Skeletal muscle tissue (tissue), 3 donors: ENCODE measurements at regions not wholly inside any gene's neighbourhood (a gene's known extent, or its start where the extent isn't known, plus 50 kb on each side); places are given as distances from the start of the nearest gene placed in this dataset.

ENCODE experiments used
- H3K27ac ChIP-seq: one replicate; pipeline ENCODE4 v1.7.0; 2013; ENCODE audit warnings: mild to moderate bottlenecking, low read depth, low read length, inconsistent platforms
- H3K27me3 ChIP-seq, 3 donors: one replicate each; pipeline ENCODE4 v1.7.0; 2013; ENCODE audit warnings: low read length in 3 of 3; ENCODE audit not compliant: control insufficient read depth in 3 of 3, insufficient read depth in 3 of 3
- H3K36me3 ChIP-seq, 3 donors: one replicate each; pipeline ENCODE4 v1.7.0; 2013; ENCODE audit warnings: low read length in 3 of 3; ENCODE audit not compliant: control insufficient read depth in 3 of 3, insufficient read depth in 3 of 3
- H3K4me1 ChIP-seq, 3 donors: one replicate each; pipeline ENCODE4 v1.7.0; 2013; ENCODE audit warnings: low read length in 3 of 3, mild to moderate bottlenecking in 3 of 3; ENCODE audit not compliant: control insufficient read depth in 3 of 3, insufficient read depth in 3 of 3
- H3K4me3 ChIP-seq, 3 donors: one replicate each; pipeline ENCODE4 v1.7.0; 2013; ENCODE audit warnings: low read length in 3 of 3
- H3K9ac ChIP-seq, 3 donors: one replicate each; pipeline ENCODE4 v1.7.0; 2013; ENCODE audit warnings: low read length in 3 of 3, mild to moderate bottlenecking in 3 of 3, moderate library complexity in 2 of 3, low read depth in 1 of 3
- H3K9me3 ChIP-seq, 3 donors: one replicate each; pipeline ENCODE4 v1.7.0; 2013; ENCODE audit warnings: low read length in 3 of 3; ENCODE audit not compliant: control insufficient read depth in 3 of 3
- donor health status: Osteomylitis.

DNA sequence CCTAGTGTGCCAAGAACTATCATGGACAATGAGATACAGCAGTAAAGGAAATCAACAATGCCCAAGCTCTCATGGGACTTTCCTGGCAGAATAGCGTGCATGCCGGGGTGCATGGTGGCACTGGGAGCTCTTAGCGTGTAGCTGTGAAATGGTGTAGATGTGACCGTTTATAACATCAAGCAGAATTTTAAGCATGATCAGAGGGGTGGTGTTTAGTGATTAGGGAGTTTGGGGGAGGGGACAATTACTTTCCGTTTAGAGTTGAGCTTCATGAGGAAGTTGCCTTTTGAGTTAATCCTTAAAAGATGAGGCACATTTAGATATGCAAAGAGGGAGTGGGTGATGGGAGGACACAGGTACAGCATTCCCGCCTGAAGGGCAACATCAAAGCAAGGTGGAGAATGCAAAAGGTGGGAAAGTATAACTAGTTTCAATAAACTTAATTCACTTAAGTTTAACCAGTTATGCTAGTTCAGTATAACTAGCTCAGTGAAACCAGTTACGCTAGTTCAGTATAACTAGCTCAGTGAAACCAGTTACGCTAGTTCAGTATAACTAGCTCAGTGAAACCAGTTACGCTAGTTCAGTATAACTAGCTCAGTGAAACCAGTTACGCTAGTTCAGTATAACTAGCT, 661.6 kb downstream of the QKI start:
- Histone ChIP-seq H3K36me3 (no peaks in the 10 kb centered on the region), H3K9me3 (peaks cover 0 to 3% (median 0%) of the 10 kb centered on the region in 3 donors), H3K4me1 (peaks cover 0 to 3% (median 2%) of the 10 kb centered on the region in 3 donors), H3K4me3 (no peak overlapping the region), H3K27me3 (no peaks in the 10 kb centered on the region), H3K9ac (no peak overlapping the region), H3K27ac (no peak overlapping the region)

DNA sequence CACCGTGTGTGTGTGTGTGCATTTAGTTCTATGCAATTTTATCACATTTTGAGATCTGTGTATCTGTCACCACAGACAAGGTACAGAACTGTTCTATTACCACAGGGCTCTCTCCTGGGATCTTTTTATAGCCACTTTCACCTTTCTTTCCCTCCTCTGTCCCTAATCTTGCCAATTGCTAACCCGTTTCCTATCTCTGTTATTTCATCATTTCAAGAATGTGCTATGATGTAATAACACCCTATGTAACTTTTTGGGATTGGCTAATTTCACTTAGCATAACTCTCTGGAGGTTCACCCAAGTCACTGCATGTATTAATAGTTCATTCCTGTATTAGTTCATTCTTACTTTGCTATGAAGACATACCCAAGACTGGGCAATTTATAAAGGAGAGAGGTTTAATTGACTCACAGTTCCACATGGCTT, 657.7 kb downstream of the QKI start:
- H3K9ac ChIP-seq = no peak overlapping the region
- no peak overlapping the region for H3K27ac ChIP-seq
- peaks cover 0 to 3% (median 0%) of the 10 kb centered on the region in 3 donors for H3K9me3 ChIP-seq
- H3K36me3 ChIP-seq = no peaks in the 10 kb centered on the region
- no peaks in the 10 kb centered on the region for H3K27me3 ChIP-seq
- H3K4me1 ChIP-seq = peaks cover 0 to 3% (median 0%) of the 10 kb centered on the region in 3 donors
- H3K4me3 ChIP-seq = no peak overlapping the region

DNA sequence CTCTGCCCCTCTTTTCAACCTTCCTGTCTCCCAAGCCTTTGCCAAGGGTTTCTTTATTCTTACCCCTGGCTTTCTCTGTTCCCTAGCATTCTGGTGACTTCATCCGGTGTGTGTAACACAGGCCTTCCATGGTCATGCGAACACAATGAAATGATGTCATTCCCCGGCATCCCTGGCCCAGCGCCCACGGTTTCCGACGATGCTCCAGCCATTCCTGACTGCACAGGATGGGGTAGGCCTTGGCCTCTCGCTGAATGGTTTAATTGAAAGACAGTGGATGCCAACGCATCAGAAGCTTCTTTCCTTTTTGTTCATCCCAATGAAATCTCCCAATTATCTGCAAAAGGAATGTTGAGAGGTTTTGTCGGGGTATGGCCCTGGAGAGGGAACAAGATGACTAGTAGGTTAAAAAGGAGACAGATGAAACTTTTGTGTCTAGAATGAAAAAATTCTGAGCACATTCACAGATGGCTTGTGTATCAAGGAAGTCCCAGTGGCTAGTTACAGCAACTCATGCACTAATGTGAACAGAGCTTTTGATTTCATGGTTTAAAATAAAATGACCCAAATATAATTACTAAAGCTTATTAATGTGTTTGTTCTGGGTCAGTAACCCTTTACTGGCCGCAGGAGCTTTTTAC, 655.0 kb downstream of the QKI start:
- Histone ChIP-seq H3K36me3 (no peaks in the 10 kb centered on the region), H3K9me3 (peaks cover 0 to 3% (median 0%) of the 10 kb centered on the region in 3 donors), H3K4me1 (peaks cover 0 to 4% (median 3%) of the 10 kb centered on the region in 3 donors), H3K4me3 (no peak overlapping the region), H3K27ac (peak overlapping the region; percentile 57), H3K9ac (peak overlapping the region in 1 of 3 donors; percentile 40), H3K27me3 (no peaks in the 10 kb centered on the region)

DNA sequence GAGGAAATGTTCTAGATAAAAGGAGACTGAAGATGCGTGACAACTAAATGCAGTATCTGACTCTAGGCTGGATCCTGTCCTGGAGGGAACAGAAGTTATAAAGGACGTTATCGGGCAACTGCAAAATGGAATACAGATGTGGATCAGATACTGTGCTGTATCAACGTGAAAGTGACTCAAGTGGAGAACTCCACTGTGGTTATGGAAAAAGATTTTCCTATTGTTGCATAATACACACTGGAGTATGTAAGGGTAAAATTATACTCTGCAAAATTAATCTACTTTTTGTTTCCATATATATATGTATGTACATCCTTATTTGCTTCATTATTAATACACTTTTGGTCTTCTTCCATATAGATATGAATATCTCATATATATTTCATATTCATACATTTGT, 654.0 kb downstream of the QKI start:
- Histone ChIP-seq H3K4me1 (peaks cover 0 to 4% (median 3%) of the 10 kb centered on the region in 3 donors), H3K4me3 (no peak overlapping the region), H3K9ac (no peak overlapping the region), H3K9me3 (peaks cover 0 to 3% (median 0%) of the 10 kb centered on the region in 3 donors), H3K36me3 (no peaks in the 10 kb centered on the region), H3K27me3 (no peaks in the 10 kb centered on the region), H3K27ac (no peak overlapping the region)

DNA sequence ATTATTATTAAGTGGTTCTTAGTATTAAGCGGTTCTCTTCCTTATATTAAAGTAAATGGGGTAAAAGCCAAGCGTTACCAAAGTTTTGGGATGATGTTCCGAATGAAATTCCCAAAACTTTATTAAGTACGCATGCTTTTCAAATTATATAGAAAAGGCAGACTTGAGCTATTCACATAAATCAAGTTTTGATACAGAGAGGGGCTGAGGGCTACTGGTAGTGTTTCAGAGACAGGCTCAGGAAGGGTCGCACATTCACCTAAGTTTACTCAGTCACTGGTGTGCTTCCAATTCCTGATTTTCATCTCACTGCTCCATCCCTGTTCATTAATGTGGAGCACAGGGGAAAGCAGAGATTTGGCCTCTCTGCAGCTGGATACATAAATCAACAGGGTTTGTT, 652.2 kb downstream of the QKI start:
- H3K4me3 ChIP-seq = no peak overlapping the region
- no peaks in the 10 kb centered on the region for H3K36me3 ChIP-seq
- H3K27ac ChIP-seq = no peak overlapping the region
- H3K9ac ChIP-seq = no peak overlapping the region
- H3K27me3 ChIP-seq = no peaks in the 10 kb centered on the region
- peaks cover 0 to 8% (median 7%) of the 10 kb centered on the region in 3 donors for H3K4me1 ChIP-seq
- H3K9me3 ChIP-seq = no peaks in the 10 kb centered on the region

DNA sequence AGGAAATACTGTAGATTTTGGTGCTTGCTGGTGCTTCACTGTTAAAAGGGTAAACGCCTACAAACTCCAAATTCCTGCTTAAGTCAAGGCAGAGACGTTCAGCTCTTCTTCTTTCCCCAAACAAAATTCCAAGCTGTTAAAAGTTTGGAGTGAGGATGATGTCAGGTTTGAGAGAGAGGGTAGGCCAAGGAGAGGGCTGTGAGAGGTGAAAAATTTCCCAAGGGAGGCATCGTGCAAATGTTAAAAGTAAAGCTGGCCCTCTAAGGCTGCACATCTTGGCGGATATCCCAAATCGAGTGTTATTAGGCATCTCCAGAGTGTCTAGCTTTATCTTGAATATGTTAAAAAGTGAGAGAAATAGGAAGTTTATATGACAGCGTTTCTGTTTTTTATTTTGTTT, 651.8 kb downstream of the QKI start:
- no peak overlapping the region for H3K27ac ChIP-seq
- no peak overlapping the region for H3K4me3 ChIP-seq
- H3K36me3 ChIP-seq = no peaks in the 10 kb centered on the region
- H3K4me1 ChIP-seq = peaks cover 0 to 8% (median 7%) of the 10 kb centered on the region in 3 donors
- no peaks in the 10 kb centered on the region for H3K9me3 ChIP-seq
- H3K27me3 ChIP-seq = no peaks in the 10 kb centered on the region
- H3K9ac ChIP-seq = no peak overlapping the region

DNA sequence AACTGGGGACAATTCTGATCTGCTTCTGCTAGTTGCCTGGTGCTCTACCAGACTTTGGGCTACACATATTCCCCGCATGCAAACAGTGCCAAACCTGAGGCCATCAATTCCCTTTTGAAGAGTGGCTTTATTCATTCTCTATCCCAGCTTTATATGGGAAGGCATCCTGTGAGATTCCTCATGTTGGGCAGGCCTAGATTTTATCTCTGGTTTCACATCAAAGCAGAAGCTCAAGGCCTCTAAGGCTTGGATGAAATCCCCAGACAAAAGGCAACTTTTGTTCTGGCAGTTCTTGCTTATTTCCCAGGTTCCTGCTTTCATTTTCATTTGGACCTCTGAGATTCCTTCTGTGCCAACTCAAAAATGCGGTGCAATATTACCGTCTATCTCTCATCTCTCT, 648.8 kb downstream of the QKI start:
- no peak overlapping the region for H3K27ac ChIP-seq
- H3K9me3 ChIP-seq = no peaks in the 10 kb centered on the region
- H3K9ac ChIP-seq = no peak overlapping the region

DNA sequence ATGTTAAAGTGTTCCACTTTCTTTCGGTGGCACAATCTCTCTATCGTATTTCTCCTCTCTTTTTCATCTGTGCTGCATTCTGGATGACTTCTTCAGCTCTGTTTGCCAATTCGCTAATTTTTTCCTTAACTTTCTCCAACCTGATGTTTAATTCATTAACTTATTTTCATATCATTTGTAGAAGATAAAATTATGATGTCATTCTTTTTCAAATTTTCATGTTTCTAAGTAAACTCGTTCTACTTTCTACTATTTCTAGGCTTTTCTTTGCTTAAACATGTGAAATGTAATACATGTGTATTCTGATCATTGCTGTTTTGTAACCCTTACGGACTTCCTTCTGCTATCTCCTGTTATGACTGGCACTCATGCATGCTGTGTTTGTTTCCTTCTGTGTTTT, 648.4 kb downstream of the QKI start:
- Histone ChIP-seq H3K36me3 (no peaks in the 10 kb centered on the region), H3K4me3 (no peak overlapping the region), H3K9me3 (no peaks in the 10 kb centered on the region), H3K27ac (no peak overlapping the region), H3K9ac (no peak overlapping the region), H3K4me1 (peaks cover 0 to 7% (median 5%) of the 10 kb centered on the region in 3 donors), H3K27me3 (no peaks in the 10 kb centered on the region)

More for the DNA sequence above, 648.8 kb downstream of the QKI start:
- no peak overlapping the region for H3K4me3 ChIP-seq
- no peaks in the 10 kb centered on the region for H3K36me3 ChIP-seq
- H3K4me1 ChIP-seq = peaks cover 0 to 7% (median 5%) of the 10 kb centered on the region in 3 donors
- H3K27me3 ChIP-seq = no peaks in the 10 kb centered on the region

DNA sequence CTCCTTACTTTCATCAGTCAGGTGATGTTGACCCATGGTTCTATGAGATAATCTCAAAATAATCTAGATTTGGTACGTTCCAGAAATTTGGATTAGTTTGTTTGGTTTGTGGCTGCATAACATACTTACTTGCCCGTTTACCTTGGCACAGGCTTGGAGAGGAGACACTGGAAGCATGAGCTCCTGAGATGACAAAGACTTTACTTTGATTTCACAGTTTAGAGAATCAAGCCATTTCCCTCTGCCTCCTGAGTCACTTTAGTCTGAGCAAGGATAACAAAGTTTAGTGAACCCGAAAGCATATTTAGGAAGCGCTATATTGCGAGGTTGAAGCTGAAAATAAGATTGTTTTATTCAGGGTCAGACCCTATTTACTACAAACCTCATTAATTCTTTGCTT, 643.4 kb downstream of the QKI start:
- H3K9me3 ChIP-seq = no peaks in the 10 kb centered on the region
- no peaks in the 10 kb centered on the region for H3K4me1 ChIP-seq
- H3K27me3 ChIP-seq = no peaks in the 10 kb centered on the region
- H3K4me3 ChIP-seq = no peak overlapping the region
- no peak overlapping the region for H3K9ac ChIP-seq
- no peaks in the 10 kb centered on the region for H3K36me3 ChIP-seq
- H3K27ac ChIP-seq = no peak overlapping the region

DNA sequence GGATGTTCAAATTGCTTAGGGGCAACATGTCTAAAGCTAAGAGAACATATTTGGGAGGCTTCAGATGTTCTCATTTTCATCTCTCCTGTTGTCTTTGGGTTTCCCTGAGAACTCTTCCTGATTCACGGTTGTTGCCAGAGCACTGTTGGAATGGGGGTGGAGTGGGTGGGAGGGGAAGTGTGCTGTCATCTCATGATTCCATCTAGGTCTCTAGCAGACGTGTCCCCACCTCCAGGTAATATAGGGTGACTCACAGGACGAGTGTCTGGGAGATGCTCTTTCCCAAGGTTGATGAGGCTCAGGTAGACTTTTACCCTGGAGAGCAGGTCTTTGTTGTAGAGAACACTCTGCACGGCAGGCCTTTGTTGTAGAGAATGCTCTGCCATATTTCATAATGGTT, 636.9 kb downstream of the QKI start:
- H3K9me3 ChIP-seq = no peaks in the 10 kb centered on the region
- no peak overlapping the region for H3K9ac ChIP-seq
- no peaks in the 10 kb centered on the region for H3K27me3 ChIP-seq
- H3K36me3 ChIP-seq = no peaks in the 10 kb centered on the region
- H3K27ac ChIP-seq = no peak overlapping the region
- no peak overlapping the region for H3K4me3 ChIP-seq
- no peaks in the 10 kb centered on the region for H3K4me1 ChIP-seq
